Stimulated activated CD4-positive, alpha-beta T cell treated with anti-CD3 and anti-CD28 coated beads, Interleukin-1b, Interleukin-23, amount 100 ng/mL, for 24 hours (primary cell): ENCODE measurements at regions not wholly inside any gene's neighbourhood (a gene's known extent, or its start where the extent isn't known, plus 50 kb on each side); places are given as distances from the start of the nearest gene placed in this dataset.

Source experiments
- DNase-seq, 4 experiments: peaks; one replicate each; pipeline ENCODE4 v3.0.0-alpha.2; 2020; ENCODE audit warnings: low read depth in 4 of 4, low spot score in 1 of 4

DNA sequence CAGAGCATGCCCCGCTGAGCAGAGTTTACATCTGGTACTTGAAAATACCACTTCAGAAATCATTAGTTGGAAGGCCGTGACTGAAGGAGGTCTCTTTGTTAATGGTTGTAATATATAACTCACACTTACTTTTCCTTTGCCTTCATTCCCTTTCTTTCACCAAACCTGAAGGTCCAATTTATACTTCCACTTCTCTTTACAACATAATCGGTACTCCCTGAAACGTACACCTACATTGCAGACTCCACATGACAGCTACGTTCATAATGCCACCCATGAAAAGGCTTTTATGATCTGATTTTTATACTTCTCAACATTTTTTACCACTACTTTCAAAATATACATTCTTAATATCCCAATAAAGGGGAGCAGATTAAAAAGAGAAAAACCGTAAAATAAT, 298.7 kb downstream of the C4orf33 start:
- DNase-seq = no peak

DNA sequence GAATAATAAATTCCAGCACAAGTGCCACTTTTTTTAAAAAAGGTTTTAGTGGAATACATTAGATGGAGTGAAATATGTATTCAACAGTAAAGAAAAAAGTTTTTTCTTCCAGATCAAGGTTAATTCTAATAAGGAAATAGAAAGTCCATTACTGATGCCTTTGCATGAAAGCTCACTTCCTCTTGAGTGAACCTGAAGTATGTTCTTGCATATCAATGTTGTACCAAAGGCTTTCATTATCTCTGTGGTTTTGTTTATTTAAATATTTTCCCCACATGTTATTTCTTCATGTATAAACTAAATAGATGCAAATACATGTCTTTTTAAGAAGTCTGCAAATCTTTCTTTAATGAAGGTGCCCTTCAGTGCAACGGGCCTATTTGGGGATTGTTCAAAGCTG, 307.9 kb downstream of the C4orf33 start:
- DNase-seq = no peak

DNA sequence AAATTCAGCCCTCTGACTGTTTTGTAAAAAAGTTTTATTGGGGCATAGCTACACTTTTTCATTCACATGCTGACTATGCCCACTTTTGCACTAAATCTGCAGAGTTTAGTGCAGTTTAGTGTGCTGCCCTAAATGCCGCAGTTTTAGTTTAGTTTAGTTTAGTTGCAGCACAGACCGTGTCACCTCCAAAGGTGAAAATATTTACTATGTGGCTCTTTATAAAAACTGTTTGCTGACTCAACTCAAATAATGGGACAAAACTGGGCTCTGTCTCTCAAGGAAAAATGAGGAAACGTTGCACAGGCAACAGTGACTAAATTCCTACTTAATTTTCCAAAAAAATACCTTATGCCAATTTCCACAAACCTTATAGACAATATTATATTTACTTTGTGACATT, 314.2 kb downstream of the C4orf33 start:
- no peak for DNase-seq

DNA sequence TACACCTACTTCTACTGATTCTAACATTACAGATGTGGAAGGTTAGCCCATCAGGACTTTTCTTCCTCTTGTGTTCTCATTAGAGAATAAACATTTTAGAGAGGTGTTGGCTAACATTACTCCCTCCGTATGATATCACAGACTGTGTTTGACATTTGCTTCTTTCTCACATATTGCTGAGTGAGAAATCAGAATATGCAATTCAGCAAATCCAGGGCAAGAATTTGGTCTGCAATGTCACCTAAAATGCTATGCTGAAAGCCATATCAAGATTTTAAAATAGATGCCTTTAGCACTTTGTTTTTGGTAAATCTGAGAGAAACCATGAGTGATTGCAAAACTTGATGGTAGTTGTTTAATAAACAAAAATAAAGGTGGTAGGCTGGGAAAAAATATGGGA, 319.1 kb downstream of the C4orf33 start:
- no peak for DNase-seq

DNA sequence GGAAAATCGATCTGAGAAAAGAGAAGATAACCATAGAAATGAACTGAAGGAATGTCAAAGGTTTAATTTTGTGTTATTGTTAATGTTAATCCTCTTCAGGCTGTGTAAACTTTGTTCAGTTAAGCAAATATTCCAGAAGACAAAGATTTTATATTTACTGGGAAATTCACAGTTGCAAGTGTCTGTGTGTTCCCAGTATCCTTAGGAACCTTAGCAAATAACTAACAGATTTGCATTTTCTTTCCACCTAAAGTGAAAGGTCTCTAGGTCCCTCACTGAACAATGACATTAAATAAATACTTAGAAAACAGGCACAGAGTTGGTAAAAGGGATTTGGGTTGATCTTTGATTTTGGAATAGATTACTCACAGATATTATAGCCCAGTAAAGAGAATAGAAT, 324.7 kb downstream of the C4orf33 start:
- DNase-seq = no peak

DNA sequence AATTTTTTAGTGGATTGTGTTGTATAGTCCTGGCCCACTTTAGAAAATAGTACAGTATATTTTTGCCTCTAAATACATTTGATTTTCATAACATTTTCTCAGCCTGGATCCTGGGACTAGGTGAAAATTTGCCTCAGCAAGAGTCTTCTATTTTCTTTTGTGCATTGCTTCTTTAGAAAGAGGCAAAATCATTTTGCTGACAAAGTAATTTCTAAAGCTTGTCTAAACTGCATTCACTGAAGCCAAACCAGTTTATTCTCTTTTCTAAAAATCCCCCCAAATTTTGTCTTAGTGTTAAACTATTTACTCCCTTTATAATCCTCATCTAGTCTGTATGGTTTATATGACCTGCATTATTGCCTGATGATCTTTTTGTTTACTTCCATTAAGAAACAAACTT, 326.3 kb downstream of the C4orf33 start:
- DNase-seq = no peak

DNA sequence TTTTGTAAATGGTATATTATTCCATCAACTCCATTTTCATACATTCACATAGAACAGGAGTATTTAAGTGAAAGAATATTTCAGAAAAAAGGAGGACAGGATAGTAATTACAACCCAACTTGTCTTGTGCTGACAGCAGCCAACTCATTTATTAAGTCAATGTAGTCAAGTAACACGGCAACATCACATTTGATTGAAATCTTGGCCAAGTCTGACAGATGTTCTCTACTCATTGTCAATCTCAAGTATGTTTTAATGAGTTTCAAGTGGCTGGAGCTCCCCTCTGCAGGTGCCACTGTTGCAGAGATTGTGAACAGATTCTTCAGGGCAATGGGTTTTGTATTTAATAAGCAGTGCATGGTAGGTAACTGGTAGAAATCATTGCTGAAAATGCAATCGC, 332.5 kb downstream of the C4orf33 start:
- DNase-seq = no peak

DNA sequence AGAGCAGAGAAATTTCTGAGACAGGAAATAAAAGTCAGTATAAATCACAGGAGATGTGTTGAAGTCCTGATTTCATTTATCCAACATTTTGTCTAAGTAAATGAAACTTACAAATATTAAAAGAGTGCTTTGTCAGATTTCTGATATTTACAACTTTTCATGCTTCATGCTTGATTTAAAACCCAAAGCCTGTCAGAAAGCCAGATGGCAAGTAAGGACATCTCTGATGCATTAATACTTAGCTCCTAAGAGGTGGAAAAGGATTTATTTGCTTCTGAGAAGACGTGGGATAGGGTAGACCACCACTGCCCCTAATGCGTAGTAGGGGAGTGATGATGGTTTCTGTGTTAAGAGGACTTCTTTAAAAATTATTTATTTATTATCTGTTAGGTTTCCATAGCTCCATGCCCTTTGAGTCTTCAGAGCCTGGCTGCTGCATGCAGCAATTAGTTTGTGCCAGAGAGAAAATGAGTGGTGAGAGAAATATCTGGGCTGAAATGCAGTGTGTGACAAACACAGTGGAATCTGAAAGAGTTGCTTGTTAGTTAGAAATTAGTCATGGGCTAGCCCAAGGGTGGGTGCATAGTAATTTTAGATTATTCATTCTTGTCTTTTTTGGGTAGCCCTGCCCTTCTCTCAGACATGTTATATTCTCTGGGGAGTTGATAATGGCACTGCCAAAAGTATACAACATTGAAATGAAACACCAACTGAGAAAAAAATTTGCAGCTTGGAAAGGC, 333.8 kb downstream of the C4orf33 start:
- no peak for DNase-seq

DNA sequence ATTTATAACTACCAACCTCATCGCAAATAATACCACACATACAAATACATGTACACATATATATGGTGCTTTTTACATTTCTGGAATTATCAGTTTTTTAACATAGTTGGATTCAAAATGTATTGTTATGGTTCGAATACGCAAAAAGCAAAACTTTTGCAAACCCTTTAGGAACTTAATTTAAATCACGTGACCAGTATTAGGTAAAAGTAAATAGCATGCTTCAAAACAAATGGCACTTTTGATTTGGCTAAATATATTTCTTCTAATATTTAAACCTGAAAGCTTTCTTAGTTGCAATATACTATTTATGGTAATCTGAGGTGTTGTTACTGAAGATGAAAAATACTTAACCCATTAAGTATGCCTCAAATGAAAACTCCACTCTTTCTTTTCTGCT, 341.4 kb downstream of the C4orf33 start:
- DNase-seq = no peak

DNA sequence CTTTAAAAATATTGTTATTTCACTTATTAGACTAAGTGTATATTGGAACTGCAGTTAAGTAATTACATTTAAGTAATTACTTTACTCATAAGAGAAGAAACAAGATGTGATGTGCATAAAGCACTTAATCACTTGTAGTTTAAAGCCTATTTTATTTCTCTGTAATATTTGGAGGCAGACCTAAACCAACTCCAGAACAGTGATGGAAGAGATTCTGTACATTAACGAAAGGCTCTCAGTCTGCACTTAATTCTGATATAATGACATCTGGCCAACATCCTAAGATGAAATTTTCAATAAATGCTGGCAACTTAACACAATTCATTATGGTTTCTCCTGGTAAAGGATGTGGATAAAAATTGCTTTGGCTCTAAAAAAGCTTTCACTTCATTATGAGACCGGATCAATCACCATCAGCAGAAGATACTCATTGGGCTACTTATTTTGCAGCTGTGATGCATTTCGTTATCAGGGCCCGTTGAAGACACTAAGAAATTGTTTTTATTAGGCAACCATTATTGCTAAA, 342.6 kb downstream of the C4orf33 start:
- no peak for DNase-seq

DNA sequence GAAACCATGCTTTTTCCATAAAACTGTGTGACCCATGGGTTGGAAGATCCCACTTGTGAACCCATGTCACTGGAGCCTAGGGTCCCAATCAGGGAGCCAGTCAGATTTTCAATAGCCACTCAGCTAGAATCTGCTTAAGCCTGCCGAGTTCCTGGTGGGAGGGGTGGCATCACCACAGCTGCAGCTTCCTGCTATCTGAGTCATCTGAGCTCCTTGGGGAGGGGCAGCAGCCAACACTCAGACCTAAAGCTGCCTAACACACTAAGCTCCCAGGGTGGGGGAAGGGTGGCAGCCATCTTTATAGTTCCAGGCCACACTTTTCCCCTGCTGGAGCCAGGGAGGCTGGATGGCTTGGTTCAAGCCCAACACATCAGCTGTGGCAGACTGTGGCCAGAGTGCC, 350.1 kb downstream of the C4orf33 start:
- no peak for DNase-seq

DNA sequence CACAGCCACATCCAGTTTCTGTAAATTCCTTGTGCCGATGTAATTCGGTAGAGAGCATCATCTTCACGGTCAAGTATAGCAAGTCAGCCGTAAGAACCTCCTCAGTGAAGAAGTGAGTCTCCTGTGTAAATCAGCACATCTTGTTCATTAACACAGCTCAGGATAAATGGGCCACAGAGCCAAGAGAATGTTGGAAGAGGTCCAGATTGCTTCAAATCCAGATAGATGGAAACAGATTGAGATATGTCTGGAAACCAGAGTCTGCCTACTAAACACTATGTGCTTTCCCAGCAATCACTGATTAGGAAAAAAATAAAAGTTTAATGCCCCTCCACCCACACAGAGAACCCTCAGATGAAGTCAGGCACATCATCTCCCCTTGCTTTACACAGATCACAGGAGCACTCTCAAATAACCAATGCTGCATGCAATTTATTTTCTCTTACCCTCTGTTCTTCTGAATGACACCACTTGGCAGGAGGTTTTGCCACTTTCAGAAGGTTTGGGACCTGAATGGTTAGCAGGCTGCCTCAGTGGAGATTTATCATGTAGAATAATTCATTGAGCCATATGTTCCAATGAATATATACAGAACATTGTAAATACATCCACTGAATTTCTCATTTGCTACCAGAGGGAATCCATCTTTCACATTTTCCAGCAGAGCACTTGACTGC, 357.7 kb downstream of the C4orf33 start:
- no peak for DNase-seq

DNA sequence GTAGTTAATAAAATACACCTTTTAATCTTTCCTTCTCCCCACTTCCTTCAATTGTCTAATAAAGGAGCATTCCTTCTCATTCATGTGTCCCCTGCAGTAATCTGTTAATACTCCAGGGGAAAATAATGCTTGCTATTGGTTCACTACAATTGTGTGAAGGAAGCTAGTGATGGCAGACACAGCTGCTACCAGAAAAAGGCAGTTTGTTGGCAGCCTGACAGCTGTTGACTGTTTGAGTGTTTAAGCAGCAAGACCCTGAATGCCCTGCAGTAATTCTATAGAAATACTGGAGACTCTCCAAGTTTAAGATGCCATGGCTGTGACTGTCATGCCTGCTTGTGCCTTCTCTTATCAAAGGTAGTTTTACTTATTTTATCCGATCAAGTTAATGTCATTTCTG, 359.5 kb downstream of the C4orf33 start:
- DNase-seq = no peak

DNA sequence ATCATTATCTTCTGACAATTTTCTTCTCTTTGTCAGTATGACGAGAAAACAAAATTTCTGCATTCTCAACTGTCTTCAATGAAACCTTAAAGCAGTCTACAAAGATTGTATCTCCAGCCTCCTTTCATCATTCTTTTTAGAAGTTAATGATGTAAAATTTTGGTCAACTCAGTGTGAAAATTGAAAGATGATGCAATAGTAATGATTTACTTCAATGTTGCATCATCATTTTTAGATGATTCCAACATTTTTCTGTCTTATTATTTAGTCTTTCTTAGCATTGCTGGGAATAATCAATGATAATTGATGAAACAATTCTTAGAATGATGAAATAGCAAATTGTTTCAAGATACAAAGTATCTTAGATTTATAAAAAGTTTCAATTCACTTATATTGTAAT, 372.7 kb downstream of the C4orf33 start:
- no peak for DNase-seq

DNA sequence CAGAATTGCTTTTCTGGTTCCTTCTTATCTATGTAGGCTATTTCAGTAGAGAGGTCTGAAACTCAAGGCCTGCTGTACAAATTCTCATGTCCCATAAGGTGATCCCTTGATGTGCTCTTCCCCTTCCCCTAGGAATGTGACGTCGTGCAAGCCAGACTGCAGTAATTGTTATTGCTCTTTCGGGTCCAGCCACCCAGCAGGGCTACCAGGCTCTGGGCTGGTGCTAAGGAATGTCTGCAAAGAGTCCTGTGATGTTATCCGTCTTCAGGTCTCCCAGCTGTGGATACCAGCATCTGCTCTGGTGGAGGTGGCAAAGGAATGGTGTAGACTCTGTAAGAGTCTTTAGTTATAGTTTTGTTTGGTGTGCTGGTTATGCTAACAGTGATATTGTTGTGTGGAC, 378.7 kb downstream of the C4orf33 start:
- no peak for DNase-seq

DNA sequence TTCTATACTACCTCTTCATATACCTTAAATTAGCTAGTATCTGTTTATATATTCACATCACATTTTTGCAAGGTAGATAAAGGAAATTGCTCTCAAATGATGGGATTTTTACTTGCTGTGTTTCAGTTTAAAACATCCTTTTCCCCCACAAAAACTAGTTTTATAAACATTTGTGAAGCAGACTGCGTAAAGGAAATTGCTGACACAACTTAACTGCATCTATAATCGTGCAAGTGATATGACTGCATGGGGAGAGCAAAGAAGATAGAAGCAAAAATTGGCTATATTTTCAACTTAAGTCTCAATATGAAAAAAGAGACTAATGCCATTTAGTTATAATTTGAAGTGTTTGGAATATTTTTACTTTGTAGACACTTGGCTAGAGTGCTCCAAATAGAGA, 385.2 kb downstream of the C4orf33 start:
- no peak for DNase-seq

DNA sequence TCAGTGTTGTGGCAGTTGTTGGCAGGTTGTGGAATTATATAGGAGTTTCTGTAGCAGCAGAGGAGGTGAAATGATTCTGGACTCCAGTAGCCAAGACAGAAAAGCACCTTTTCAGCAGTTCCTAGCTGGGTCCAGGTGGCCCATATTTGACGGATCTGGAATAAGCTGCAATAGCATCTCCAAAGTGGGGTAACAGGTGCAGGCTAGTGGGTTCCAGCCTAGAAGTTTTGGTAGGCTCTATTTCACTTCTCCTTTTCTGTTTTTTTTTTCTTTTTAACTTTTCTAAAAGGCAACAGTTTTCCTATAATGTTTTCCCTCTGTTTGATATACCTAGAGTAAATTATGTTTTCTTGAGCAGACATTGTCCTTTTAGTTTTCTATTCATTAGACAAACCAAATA, 392.5 kb downstream of the C4orf33 start:
- DNase-seq = no peak

DNA sequence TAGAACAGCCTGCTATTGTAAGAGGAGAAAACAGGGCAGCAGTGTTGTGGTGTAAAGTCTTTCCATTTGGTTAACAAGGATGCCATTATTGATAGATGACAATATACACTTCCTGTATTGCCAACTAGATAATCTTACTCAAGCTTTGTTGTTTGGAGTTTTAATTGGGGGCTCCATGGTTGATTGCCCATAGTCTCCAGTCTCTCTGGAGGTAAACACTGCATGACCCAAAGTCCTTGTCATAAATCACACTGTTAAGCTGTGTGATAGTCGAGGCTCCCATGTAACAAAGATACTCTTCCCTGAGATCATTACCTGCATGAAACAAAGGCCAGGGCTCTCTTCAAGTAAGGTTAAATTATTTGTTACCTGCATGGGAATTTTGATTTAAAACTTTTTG, 394.6 kb downstream of the C4orf33 start:
- no peak for DNase-seq

DNA sequence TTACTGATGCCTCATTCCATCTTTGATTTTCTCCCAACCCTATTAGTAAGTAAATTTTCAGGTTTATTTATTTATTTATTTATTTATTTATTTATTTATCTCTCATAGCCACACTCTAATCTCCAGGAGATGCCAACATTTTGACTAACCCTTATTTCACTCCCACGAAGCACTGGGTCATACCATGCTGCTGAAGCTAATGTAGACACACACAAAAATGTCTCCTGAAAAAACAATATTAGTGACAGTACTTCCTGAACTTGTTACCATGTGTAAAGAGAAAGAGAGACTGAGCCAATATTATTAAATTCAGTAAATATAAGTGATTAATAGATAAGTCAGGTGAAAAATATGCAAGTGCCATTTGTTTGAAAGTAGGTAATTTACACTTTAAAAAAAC, 402.7 kb downstream of the C4orf33 start:
- no peak for DNase-seq

DNA sequence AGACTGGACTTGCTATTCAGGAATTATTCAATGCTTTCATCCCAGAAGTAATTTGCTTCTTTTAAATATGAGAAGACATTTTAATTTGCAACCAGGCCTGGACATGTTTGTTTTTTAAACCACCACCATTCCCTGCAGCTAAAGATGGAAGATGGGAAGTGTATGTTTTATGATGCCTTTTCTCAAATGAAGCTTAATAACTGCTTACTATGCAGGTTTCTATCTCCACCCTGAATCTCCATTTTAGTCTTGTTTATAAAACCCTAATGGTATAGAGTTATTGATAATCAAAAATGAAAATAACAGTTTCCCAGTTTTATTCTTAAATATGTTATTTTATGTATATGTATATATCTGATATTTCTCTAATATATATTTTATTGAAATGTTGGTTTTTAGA, 418.9 kb downstream of the C4orf33 start:
- no peak for DNase-seq

DNA sequence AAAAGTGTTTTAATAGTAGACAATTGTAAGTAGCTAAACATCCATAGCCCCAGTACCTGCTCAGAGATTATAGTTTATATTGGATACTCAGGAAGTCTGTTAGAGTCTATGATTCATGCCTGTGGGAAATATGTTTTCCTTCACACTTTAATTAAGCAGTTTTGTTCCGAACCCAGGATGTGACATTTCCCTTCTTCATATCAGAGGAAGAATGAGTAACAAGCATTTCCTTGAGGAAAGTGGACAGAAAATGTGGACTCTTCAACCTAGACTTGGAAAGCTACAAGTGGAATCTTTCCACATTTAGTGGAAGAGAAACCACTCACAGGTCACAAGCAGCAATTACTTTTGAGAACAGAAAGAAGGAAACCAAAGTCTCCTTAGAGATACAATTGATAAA, 419.4 kb downstream of the C4orf33 start:
- no peak for DNase-seq

DNA sequence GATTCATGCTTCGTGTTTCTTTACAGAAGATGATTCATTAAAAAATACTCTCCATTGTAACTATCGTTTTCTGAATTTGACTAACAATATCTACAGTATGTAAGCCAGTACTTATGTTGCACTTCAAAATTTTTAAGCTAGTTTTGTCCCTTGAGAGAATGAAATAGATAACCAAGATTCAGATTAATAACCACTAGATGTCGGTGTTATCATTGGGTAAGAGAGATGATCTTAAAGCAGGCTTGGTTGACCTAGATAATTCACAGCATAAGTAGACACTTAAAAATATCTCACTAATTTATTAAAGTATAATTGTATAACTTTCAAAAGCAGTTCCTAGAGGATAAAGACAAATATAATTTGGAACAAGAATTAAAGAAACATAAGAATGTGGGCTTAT, 430.9 kb downstream of the C4orf33 start:
- no peak for DNase-seq

DNA sequence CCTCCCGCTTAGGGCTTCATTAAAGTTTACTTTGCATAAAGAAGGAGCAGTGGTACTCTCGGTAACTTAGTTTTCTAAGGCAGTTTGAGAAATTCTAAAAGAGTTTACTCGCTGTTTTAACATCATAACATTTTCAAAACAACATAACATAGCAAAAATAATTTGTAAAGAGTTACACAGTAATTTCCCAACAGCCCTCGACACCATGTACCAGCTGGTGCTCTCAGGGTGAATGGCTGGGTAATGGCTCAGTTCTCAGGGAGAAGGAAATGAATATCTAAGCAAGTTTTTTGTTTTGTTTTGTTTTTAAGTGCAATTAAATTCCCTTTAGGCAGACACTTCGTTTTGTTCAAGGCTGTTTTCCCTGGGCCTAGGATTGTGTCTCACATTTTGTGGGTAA, 435.3 kb downstream of the C4orf33 start:
- no peak for DNase-seq
